Adrenal gland (tissue), 9 donors: ENCODE measurements at regions not wholly inside any gene's neighbourhood (a gene's known extent, or its start where the extent isn't known, plus 50 kb on each side); places are given as distances from the start of the nearest gene placed in this dataset.

Source experiments
- DNase-seq, 7 donors: peaks; one replicate each; pipeline ENCODE4 v3.0.0-alpha.2; 2019 to 2020
- H3K27ac ChIP-seq, 5 donors: fragments of 200-600 bp; sonication (generic) in 4 of 5; 1 replicate in 3 of 5; 2 replicates in 2 of 5; pipeline versions ENCODE4 v1.5.1 to v1.8.0; 2016 to 2020; ENCODE audit warnings: mild to moderate bottlenecking in 1 of 5
- H3K27me3 ChIP-seq: fragments of 200-600 bp; 2 replicates; pipeline ENCODE4 v1.8.0; 2021
- H3K36me3 ChIP-seq, 2 donors: fragments of 200-600 bp; replicated peaks in 1 of 2; 1 replicate in 1 of 2; 2 replicates in 1 of 2; pipeline versions ENCODE4 v1.5.1 to v1.8.0; 2018 to 2022
- H3K4me1 ChIP-seq, 2 donors: fragments of 200-600 bp; replicated peaks in 1 of 2; 1 replicate in 1 of 2; 2 replicates in 1 of 2; pipeline versions ENCODE4 v1.5.1 to v1.8.0; 2018 to 2021
- H3K4me3 ChIP-seq, 4 donors: fragments of 200-600 bp; sonication (generic) in 3 of 4; one replicate each; pipeline ENCODE4 v1.5.1; 2016 to 2018
- H3K9me3 ChIP-seq, 3 donors: fragments of 200-600 bp; sonication (generic) in 1 of 3; replicated peaks in 1 of 3; 1 replicate in 2 of 3; 2 replicates in 1 of 3; pipeline versions ENCODE4 v1.5.1 to v1.8.0; 2016 to 2021
- CTCF ChIP-seq, 6 experiments: fragments of 450-650 bp in 4 of 6; fragments of 200-600 bp in 2 of 6; sonication (generic) in 1 of 6; IDR thresholded peaks; 1 replicate in 5 of 6; 2 replicates in 1 of 6; pipeline versions ENCODE4 v1.5.1 to v1.8.0; 2016 to 2021; ENCODE audit warnings: antibody characterized with exemption in 6 of 6, mild to moderate bottlenecking in 2 of 6, moderate library complexity in 1 of 6
- POLR2A ChIP-seq, 2 donors: fragments of 450-650 bp; IDR thresholded peaks; one replicate each; pipeline ENCODE4 v1.6.1; 2017; ENCODE audit warnings: antibody characterized with exemption in 2 of 2, mild to moderate bottlenecking in 2 of 2, moderate library complexity in 1 of 2
- WGBS, 4 donors: extraction: QIAGEN DNeasy Blood & Tissue Kit in 2 of 4; methylation state at CpG; one replicate each; pipeline versions ENCODE4 v1.1.5 to v1.1.7; 2013 to 2017; 5-methylcytosine and 5-hydroxymethylcytosine counted together
- intact Hi-C, 2 donors: fragments of 100-400 bp; cut with DNase I; formaldehyde crosslinking; loops; one replicate each; pipeline versions ENCODE4 v1.14.1 to v1.15.0; 2022 to 2023
- donor health status: healthy with polysubstance abuse.
- donor health status: Bipolar disorder and iron deficiency.
- donor health status: DM: yes; HTN: yes; CAD: no.
- donor health status: DM: no; HTN: no; CAD: no.
- donor health status: DM: no; HTN: no; CAD: no.

DNA sequence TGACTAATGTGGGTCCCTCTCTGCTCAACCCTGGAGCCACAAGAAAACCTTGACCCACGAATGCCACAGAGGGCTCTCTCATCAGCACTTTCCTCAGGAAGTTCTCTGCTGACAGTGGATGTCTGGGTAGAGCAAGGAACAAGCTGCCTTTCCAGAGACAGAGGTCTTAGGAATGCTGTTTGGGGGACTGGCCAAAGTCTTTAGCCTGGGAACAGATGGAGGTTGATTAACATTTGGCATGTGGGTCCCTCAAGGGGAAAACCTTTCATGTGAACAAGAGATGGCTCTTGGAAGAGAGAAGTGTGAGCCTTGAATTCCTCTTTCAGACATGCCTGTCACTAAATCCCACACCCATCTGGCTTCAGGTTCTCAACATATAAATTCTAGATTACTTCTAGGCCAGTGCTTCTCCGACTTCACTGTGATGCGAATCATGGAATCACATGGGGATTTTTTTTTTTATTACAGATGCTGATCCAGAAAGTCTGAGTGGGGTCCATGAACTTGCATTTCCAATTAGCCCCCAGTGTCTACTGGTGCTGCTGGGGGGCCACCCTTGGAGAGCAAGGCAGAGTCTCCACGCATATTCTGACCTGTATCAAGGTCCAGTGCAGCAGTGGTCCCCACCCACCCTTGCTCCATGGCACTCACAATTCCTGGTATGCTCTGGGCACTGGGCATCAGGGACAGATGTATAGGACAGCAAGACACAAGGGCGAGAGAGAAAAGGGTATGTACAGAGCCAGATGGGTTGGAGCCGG, 360.4 kb downstream of the CXCL12 start:
- Histone ChIP-seq H3K4me3 (no peak overlapping the region), H3K27me3 (no peaks in the 10 kb centered on the region), H3K27ac (no peak overlapping the region), H3K36me3 (no peaks in the 10 kb centered on the region), H3K9me3 (no peaks in the 10 kb centered on the region), H3K4me1 (no peaks in the 10 kb centered on the region)
- intact Hi-C loops = no loop called here
- TF ChIP-seq POLR2A (IDR thresholded peaks at IDR 0.05) (no peak), CTCF (IDR thresholded peaks at IDR 0.05) (no peak)
- 64 to 93% (median 72%) methylated on average over 6 of the region's 6 CpGs for WGBS, 4 donors
- no peak for DNase-seq

DNA sequence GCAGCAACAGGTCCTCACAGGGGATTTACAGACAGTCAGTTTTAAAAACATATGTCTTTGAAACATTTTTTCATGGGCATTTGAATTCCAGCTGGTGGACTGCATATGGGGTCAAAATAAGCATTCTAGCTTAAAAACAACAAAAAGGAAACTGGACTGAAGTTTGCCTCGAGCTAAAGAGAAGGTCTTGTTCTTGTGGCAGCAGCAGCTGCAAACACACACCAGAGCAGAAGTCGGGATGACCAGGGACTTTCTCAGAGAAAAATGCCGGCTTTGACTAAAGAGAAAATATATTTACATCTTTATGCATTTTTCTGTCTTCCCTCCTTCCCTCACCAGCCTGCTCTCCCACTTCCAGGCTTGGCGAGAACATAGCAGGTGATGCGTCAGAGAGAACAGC, 361.4 kb downstream of the CXCL12 start:
- H3K27ac ChIP-seq = no peak overlapping the region
- 72 to 81% (median 76%) methylated on average over 5 of the region's 5 CpGs for WGBS, 4 donors
- DNase-seq = no peak
- H3K9me3 ChIP-seq = no peaks in the 10 kb centered on the region
- no peaks in the 10 kb centered on the region for H3K36me3 ChIP-seq
- H3K4me1 ChIP-seq = no peaks in the 10 kb centered on the region
- TF ChIP-seq CTCF (IDR thresholded peaks at IDR 0.05) (no peak), POLR2A (IDR thresholded peaks at IDR 0.05) (no peak)
- intact Hi-C loops = no loop called here
- H3K27me3 ChIP-seq = no peaks in the 10 kb centered on the region
- H3K4me3 ChIP-seq = no peak overlapping the region

DNA sequence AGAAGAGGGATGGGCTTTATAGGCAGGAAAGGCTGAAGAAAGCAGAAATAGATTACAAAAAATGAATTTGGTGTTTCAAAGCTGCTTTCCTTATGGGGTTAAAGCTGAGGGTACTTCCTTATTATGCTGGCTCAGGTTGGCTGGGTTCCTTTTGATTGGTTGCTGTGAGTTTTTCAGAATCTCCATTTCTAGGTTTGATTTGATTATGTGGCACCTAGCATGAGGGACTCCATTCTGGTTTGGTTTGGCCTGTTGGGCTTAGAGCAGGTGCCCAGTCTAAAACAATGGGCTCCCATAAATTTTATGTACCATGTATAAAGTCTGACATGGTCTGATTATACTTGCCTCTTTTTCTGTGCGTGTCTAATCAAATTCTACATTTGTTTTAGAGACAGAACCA, 362.7 kb downstream of the CXCL12 start:
- no peak overlapping the region for H3K4me3 ChIP-seq
- TF ChIP-seq CTCF (IDR thresholded peaks at IDR 0.05) = no peak
- no peak for TF ChIP-seq POLR2A (IDR thresholded peaks at IDR 0.05)
- DNase-seq = no peak
- H3K27me3 ChIP-seq = no peaks in the 10 kb centered on the region
- intact Hi-C loops = no loop called here
- 88 to 93% (median 92%) methylated on average over 1 of the region's 1 CpG for WGBS, 4 donors
- H3K36me3 ChIP-seq = no peaks in the 10 kb centered on the region
- peaks cover 7 to 8% of the 10 kb centered on the region in 2 donors for H3K4me1 ChIP-seq
- H3K27ac ChIP-seq = no peak overlapping the region
- H3K9me3 ChIP-seq = no peaks in the 10 kb centered on the region

- no peak overlapping the region for H3K27ac ChIP-seq
- peaks cover 18 to 22% of the 10 kb centered on the region in 2 donors for H3K4me1 ChIP-seq
- intact Hi-C loops = no loop called here
- DNase-seq = no peak
- no peak overlapping the region for H3K4me3 ChIP-seq
- TF ChIP-seq POLR2A (IDR thresholded peaks at IDR 0.05) (no peak), CTCF (IDR thresholded peaks at IDR 0.05) (no peak)
- H3K27me3 ChIP-seq = no peaks in the 10 kb centered on the region
- H3K36me3 ChIP-seq = no peaks in the 10 kb centered on the region
- H3K9me3 ChIP-seq = no peaks in the 10 kb centered on the region
- WGBS, 4 donors = 65 to 76% (median 70%) methylated on average over 5 of the region's 5 CpGs
Observed at GRCh38 chr10:44020322-44021111, 364.4 kb downstream of the CXCL12 start.
